GM21526 (cell line): ENCODE measurements at regions not wholly inside any gene's neighbourhood (a gene's known extent, or its start where the extent isn't known, plus 50 kb on each side); places are given as distances from the start of the nearest gene placed in this dataset.
A peak's percentile ranks its signal among the peaks of the same experiment; 100 is the strongest.
"Not testable (repeated sequence)": the region's sequence is repeated elsewhere in the genome, so short reads cannot be mapped to it uniquely, and the experiment has no call there.

ENCODE experiments used
- ATAC-seq: cut with Tn5 transposase; IDR thresholded peaks from one replicate; pipeline ENCODE4 v1.9.1; 2021; ENCODE audit warnings: moderate library complexity; ENCODE audit not compliant: unreplicated experiment, low FRiP score

GRCh38 chr19:14286594-14286993, 80.6 kb upstream of the ADGRL1 start:
- not testable (repeated sequence) for ATAC-seq

GRCh38 chr19:14285726-14286125, 79.8 kb upstream of the ADGRL1 start:
- ATAC-seq, result not testable (repeated sequence)

DNA sequence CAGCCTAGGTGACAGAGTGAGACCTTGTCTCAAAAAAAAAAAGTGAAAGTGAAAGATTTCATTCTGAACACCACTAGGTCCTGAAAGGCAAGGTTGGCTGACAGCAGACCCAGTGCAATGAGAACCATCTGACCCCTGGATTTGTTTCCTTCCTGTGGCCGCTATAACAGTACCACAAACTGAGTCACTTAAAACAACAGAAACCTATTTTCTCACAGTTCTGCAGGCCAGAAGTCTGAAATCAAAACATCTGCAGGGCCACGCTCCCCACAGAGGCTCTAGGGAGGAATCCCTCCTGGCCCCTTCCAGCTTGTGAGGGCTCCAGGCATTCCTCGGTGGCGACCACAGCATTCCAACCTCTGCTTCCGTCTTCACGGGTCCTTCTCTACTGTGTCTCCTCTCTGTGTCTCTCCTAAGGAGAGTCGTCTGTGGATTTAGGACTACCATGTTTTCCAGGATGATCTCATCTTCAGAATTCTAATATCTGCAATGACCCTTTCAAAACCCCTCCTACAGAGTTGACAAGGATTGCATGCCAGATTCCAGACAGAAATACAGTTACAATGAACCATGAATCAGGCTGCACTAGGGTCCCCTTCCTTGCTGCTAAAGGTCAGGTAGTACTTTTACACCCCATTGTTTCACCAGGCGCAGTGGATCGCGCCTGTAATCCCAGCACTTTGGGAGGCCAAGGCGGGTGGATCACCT, 78.0 kb upstream of the ADGRL1 start:
- peak; percentile 63 for ATAC-seq

DNA sequence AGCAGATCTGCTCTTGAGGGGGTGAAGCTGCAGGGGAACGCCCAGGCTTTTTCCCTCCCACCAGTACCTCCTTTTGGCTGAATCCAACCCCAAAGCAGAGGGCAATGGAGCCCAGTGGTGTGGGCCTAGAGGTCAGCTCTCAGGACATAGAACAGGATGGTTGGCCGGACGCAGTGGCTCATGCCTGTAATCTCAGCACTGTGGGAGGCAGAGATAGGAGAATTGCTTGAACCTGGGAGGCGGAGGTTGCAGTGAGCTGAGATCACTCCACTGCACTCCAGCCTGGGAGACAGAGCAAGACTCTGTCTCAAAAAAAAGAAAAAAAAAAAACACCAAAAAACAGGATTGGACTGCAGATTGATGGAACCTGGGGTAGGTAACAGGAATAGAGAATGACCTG, 73.3 kb upstream of the ADGRL1 start:
- not testable (repeated sequence) for ATAC-seq

DNA sequence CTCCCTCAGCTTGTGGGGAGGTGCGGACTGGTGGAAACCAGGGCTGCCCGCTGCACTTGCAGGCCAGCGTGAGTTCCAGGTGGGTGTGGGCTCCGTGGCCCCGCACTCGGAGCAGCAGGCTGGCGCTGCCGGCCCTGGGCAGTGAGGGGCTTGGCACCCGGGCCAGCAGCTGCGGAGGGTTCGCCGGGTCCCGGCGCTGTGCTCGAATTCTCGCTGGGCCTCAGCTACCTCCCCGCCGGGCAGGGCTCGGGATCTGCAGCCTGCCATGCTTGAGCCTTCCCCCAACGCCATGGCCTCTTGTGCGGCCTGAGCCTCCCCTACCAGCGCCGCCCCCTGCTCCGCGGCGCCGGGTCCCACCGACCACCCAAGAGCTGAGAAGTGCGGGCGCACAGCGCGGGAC, 71.6 kb upstream of the ADGRL1 start:
- no peak for ATAC-seq

GRCh38 chr19:14275823-14276222, 69.9 kb upstream of the ADGRL1 start:
- not testable (repeated sequence) for ATAC-seq

- no peak for ATAC-seq
Observed at GRCh38 chr19:14272623-14273022, 66.7 kb upstream of the ADGRL1 start.

DNA sequence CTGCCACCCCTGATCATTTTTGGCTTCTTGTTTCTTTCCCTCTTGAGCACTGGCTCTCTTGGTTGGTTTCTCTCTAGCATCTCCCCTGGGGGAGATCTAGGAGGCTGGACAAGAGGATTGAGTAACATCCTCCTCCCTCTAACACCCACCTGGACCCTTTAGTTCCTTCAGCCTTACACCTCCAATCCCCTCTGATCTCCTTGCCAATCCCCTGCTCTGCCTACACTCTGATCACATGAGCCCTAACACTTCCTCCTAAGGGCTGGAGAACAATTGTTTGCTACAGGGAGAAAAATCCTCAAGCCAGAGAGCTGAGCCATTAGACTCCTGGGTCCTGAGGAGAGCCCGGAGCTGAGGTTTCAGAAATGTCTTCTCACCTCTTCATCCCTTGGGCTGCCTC, 65.9 kb upstream of the ADGRL1 start:
- no peak for ATAC-seq

DNA sequence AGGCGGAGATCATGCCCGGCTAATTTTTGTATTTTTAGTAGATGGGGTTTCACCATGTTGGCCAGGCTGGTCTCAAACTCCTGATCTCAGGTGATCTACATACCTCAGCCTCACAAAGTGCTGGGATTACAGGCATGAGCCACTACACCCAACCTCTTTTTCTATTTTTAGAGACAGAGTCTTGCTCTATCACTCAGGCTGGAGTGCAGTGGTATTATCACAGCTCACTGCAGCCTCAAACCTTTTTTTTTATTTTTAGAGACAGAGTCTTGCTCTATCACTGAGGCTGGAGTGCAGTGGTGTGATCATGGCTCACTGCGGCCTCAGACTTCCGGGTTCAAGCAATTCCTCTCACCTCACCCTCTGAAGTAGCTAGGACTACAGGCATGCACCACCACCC, 64.6 kb upstream of the ADGRL1 start:
- ATAC-seq, result not testable (repeated sequence)

DNA sequence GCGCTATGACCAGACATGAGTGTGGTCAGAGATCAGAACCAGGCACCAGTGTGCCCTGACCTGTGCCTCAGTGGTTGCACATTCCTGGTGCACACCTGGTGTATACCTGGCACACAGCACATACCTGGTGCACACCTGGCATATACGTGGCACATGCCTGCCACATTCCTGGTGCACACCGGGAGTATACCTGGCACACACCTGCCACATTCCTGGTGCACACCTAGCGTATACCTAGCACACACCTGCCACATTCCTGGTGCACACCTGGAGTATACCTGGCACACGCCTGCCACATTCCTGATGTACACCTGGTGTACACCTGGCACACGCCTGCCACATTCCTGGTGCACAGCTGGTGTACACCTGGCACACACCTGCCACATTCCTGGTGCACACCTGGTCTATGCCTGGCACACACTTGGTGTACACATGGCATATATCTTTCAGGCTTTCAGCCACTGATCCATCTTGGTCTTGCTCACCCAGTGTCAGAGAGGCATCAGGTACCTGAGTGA, 61.3 kb upstream of the ADGRL1 start:
- no peak for ATAC-seq

DNA sequence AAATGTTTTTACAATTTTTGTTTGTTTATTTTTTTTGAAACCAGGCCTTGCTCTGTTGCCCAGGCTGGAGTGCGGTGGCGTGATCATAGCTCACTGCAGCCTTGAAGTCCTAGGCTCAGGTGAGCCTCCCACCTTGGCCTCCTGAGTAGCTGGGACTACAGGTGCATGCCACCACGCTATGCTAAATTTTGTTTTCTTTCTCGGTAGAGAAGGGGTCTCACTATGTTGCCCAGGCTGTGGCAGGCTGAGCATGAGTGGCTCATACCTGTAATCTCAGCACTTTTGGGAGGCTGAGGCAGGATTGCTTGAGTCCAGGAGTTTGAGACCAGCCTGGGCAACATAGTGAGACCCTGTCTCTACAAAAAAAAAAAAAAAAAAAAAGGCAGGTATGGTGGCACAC, 60.2 kb upstream of the ADGRL1 start:
- ATAC-seq, result not testable (repeated sequence)

DNA sequence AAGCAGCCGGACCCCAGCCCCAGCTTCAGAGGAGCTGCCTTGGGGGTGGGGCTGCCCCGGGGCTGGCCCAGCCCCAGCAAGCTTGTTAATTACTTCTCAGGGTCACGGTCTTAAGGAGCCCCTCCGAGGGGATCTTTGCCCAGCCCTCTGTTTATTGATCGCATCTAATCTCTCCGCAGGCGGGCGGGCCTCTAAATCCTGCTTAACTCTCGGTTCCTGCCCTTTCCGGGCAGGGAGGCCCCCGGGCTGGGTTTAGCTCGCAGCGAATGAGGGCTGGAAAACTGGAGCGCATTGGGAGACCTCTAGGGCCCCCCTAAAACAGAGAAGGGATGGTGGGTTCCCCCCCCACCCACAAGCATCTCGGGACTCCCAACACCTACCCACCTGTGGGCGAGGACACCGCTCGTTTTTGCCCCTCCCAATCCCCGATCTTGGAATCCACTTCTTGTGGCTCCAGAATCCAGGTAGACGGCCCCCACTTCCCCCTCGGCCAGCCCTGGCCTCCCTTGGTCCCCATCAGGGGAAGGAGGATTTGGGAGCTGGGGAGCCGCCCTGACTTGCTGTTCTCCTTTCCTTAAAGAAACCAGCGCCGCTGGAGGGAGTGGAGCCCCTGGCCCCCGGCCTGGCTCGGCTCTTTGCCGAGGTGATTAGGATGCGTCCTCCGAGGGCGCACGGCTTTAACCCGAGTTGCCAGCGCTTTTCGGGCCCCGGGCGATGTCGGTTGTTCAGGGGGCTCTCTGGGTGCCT, 59.5 kb upstream of the ADGRL1 start:
- no peak for ATAC-seq

DNA sequence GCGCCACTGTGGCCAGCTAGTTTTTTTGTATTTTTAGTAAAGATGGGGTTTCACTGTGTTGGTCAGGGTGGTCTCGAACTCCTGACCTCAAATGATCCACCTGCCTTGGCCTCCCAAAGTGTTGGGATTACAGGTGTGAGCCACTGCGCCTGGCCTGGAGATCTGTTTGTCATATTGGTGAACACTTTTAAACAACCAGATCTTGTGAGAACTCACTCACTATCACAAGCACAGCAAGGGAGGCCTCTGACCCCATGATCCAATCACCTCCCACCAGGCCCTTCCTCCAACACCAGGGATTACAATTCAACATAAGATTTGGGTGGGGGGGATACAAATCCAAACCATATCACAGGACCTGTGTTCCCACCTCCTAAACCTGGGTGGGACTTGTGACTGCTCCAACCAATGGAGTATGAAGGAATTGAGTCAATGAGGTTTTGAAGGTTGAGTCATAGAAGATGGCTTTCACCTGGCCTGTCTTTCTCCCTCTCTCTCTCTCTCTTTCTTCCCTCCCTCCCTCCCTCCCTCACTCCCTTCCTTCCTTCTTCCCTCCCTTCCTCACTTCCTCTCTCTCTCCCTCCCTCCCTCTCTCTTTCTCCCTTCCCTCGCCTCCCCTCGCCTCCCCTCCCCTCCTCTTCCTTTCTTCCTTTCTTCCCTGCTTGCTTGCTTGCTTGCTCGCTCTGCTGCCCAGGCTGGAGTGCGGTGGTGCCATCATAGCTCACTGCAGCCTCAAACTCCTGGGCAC, 50.1 kb upstream of the ADGRL1 start:
- ATAC-seq, result not testable (repeated sequence)
